ENCODE measurements at regions not wholly inside any gene's neighbourhood (a gene's known extent, or its start where the extent isn't known, plus 50 kb on each side); places are given as distances from the start of the nearest gene placed in this dataset.

DNA sequence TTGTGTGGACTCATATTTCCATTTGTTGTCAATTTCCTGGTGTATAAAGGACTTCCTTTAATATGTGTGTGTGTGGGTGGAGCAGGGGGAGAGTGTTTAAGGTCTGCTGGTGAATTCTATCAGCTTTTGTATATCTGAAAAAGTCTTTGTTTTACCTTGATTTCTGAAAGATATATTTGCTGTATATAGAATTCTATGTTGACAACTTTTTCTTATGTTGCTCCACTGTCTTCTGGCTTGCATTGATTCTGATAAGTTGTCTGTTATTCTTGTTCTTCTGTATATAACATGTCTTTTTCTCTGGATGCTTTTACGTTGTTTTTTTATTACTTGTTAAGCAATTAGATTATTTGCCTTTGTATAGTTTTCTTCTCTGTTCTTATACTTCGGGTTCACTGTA lies 90.0 kb upstream of the CEP162 start:
- TF ChIP-seq POLR2AphosphoS5 (IDR thresholded peaks at IDR 0.05; ENCODE audit: low read depth) (no peak), JUNB (IDR thresholded peaks at IDR 0.05; ENCODE audit: unreplicated experiment) (no peak), EZH2 (IDR thresholded peaks at IDR 0.05; ENCODE audit: low read depth, unreplicated experiment) (no peak), EZH2phosphoT487 (IDR thresholded peaks at IDR 0.05; ENCODE audit: unreplicated experiment) (no peak)
- TF ChIP-seq, protein P1, sequence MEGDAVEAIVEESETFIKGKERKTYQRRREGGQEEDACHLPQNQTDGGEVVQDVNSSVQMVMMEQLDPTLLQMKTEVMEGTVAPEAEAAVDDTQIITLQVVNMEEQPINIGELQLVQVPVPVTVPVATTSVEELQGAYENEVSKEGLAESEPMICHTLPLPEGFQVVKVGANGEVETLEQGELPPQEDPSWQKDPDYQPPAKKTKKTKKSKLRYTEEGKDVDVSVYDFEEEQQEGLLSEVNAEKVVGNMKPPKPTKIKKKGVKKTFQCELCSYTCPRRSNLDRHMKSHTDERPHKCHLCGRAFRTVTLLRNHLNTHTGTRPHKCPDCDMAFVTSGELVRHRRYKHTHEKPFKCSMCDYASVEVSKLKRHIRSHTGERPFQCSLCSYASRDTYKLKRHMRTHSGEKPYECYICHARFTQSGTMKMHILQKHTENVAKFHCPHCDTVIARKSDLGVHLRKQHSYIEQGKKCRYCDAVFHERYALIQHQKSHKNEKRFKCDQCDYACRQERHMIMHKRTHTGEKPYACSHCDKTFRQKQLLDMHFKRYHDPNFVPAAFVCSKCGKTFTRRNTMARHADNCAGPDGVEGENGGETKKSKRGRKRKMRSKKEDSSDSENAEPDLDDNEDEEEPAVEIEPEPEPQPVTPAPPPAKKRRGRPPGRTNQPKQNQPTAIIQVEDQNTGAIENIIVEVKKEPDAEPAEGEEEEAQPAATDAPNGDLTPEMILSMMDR (conservative IDR thresholded peaks at IDR 0.05; ENCODE audit: low read depth in 2 of 2): no peak
- TF ChIP-seq, protein P2, sequence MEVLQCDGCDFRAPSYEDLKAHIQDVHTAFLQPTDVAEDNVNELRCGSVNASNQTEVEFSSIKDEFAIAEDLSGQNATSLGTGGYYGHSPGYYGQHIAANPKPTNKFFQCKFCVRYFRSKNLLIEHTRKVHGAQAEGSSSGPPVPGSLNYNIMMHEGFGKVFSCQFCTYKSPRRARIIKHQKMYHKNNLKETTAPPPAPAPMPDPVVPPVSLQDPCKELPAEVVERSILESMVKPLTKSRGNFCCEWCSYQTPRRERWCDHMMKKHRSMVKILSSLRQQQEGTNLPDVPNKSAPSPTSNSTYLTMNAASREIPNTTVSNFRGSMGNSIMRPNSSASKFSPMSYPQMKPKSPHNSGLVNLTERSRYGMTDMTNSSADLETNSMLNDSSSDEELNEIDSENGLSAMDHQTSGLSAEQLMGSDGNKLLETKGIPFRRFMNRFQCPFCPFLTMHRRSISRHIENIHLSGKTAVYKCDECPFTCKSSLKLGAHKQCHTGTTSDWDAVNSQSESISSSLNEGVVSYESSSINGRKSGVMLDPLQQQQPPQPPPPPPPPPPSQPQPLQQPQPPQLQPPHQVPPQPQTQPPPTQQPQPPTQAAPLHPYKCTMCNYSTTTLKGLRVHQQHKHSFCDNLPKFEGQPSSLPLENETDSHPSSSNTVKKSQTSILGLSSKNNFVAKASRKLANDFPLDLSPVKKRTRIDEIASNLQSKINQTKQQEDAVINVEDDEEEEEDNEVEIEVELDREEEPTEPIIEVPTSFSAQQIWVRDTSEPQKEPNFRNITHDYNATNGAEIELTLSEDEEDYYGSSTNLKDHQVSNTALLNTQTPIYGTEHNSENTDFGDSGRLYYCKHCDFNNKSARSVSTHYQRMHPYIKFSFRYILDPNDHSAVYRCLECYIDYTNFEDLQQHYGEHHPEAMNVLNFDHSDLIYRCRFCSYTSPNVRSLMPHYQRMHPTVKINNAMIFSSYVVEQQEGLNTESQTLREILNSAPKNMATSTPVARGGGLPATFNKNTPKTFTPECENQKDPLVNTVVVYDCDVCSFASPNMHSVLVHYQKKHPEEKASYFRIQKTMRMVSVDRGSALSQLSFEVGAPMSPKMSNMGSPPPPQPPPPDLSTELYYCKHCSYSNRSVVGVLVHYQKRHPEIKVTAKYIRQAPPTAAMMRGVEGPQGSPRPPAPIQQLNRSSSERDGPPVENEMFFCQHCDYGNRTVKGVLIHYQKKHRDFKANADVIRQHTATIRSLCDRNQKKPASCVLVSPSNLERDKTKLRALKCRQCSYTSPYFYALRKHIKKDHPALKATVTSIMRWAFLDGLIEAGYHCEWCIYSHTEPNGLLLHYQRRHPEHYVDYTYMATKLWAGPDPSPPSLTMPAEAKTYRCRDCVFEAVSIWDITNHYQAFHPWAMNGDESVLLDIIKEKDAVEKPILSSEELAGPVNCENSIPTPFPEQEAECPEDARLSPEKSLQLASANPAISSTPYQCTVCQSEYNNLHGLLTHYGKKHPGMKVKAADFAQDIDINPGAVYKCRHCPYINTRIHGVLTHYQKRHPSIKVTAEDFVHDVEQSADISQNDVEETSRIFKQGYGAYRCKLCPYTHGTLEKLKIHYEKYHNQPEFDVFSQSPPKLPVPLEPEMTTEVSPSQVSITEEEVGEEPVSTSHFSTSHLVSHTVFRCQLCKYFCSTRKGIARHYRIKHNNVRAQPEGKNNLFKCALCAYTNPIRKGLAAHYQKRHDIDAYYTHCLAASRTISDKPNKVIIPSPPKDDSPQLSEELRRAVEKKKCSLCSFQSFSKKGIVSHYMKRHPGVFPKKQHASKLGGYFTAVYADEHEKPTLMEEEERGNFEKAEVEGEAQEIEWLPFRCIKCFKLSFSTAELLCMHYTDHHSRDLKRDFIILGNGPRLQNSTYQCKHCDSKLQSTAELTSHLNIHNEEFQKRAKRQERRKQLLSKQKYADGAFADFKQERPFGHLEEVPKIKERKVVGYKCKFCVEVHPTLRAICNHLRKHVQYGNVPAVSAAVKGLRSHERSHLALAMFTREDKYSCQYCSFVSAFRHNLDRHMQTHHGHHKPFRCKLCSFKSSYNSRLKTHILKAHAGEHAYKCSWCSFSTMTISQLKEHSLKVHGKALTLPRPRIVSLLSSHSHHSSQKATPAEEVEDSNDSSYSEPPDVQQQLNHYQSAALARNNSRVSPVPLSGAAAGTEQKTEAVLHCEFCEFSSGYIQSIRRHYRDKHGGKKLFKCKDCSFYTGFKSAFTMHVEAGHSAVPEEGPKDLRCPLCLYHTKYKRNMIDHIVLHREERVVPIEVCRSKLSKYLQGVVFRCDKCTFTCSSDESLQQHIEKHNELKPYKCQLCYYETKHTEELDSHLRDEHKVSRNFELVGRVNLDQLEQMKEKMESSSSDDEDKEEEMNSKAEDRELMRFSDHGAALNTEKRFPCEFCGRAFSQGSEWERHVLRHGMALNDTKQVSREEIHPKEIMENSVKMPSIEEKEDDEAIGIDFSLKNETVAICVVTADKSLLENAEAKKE (CRISPR knock-in tag; IDR thresholded peaks at IDR 0.05): no peak
- TF ChIP-seq, protein P3, sequence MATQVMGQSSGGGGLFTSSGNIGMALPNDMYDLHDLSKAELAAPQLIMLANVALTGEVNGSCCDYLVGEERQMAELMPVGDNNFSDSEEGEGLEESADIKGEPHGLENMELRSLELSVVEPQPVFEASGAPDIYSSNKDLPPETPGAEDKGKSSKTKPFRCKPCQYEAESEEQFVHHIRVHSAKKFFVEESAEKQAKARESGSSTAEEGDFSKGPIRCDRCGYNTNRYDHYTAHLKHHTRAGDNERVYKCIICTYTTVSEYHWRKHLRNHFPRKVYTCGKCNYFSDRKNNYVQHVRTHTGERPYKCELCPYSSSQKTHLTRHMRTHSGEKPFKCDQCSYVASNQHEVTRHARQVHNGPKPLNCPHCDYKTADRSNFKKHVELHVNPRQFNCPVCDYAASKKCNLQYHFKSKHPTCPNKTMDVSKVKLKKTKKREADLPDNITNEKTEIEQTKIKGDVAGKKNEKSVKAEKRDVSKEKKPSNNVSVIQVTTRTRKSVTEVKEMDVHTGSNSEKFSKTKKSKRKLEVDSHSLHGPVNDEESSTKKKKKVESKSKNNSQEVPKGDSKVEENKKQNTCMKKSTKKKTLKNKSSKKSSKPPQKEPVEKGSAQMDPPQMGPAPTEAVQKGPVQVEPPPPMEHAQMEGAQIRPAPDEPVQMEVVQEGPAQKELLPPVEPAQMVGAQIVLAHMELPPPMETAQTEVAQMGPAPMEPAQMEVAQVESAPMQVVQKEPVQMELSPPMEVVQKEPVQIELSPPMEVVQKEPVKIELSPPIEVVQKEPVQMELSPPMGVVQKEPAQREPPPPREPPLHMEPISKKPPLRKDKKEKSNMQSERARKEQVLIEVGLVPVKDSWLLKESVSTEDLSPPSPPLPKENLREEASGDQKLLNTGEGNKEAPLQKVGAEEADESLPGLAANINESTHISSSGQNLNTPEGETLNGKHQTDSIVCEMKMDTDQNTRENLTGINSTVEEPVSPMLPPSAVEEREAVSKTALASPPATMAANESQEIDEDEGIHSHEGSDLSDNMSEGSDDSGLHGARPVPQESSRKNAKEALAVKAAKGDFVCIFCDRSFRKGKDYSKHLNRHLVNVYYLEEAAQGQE (IDR thresholded peaks at IDR 0.05; ENCODE audit: unreplicated experiment): no peak
